Upper lobe of left lung (tissue), 6 donors: ENCODE measurements at regions not wholly inside any gene's neighbourhood (a gene's known extent, or its start where the extent isn't known, plus 50 kb on each side); places are given as distances from the start of the nearest gene placed in this dataset.

ENCODE experiments used
- ATAC-seq, 2 donors: fragments of 200-7000 bp; cut with Tn5 transposase; one replicate each; pipeline ENCODE4 v1.9.1; 2022; ENCODE audit warnings: mild to moderate bottlenecking in 2 of 2, moderate library complexity in 2 of 2; ENCODE audit not compliant: low FRiP score in 2 of 2
- DNase-seq, 2 donors: peaks; one replicate each; pipeline ENCODE4 v3.0.0-alpha.2; 2019 to 2020
- H3K27ac ChIP-seq, 4 donors: fragments of 200-600 bp; sonication (generic); one replicate each; pipeline ENCODE4 v1.5.1; 2016 to 2019
- H3K27me3 ChIP-seq, 4 donors: fragments of 200-600 bp; sonication (generic); one replicate each; pipeline ENCODE4 v1.5.1; 2017 to 2019
- H3K36me3 ChIP-seq, 4 donors: fragments of 200-600 bp; sonication (generic); one replicate each; pipeline ENCODE4 v1.5.1; 2016 to 2019
- H3K4me1 ChIP-seq, 4 donors: fragments of 200-600 bp; sonication (generic); one replicate each; pipeline ENCODE4 v1.5.1; 2018 to 2019
- H3K4me3 ChIP-seq, 4 donors: fragments of 200-600 bp; sonication (generic); one replicate each; pipeline ENCODE4 v1.5.1; 2017 to 2019; ENCODE audit warnings: mild to moderate bottlenecking in 2 of 4, moderate library complexity in 1 of 4
- H3K9me3 ChIP-seq, 4 donors: fragments of 200-600 bp; sonication (generic); one replicate each; pipeline ENCODE4 v1.5.1; 2018 to 2019
- CTCF ChIP-seq, 6 experiments: fragments of 450-650 bp in 4 of 6; fragments of 200-600 bp in 2 of 6; sonication (generic) in 2 of 6; IDR thresholded peaks; one replicate each; pipeline ENCODE4 v1.5.1; 2016 to 2019; ENCODE audit warnings: antibody characterized with exemption in 6 of 6
- EP300 ChIP-seq, 4 donors: sonication (generic); formaldehyde crosslinking; IDR thresholded peaks; one replicate each; pipeline ENCODE4 v1.5.1; 2017; ENCODE audit warnings: antibody characterized with exemption in 4 of 4, control low read depth in 2 of 4
- POLR2A ChIP-seq, 4 donors: fragments of 450-650 bp; IDR thresholded peaks; one replicate each; pipeline ENCODE4 v1.5.1; 2016 to 2017; ENCODE audit warnings: antibody characterized with exemption in 4 of 4, mild to moderate bottlenecking in 2 of 4
- POLR2AphosphoS5 ChIP-seq, 2 donors: sonication (generic); formaldehyde crosslinking; IDR thresholded peaks; one replicate each; pipeline ENCODE4 v1.5.1; 2017; ENCODE audit warnings: antibody characterized with exemption in 2 of 2
- WGBS, 2 donors: methylation state at CpG; one replicate each; pipeline ENCODE4 v1.1.5; 2017 to 2018; 5-methylcytosine and 5-hydroxymethylcytosine counted together
- donor health status: DM: no; HTN: no; CAD: no; lungs with moderate emphysema.
- donor health status: DM: no; HTN: yes; CAD: no; lungs with severe emphysema.

- no peak for TF ChIP-seq CTCF (IDR thresholded peaks at IDR 0.05)
- no peak for TF ChIP-seq POLR2AphosphoS5 (IDR thresholded peaks at IDR 0.05)
- no peak for TF ChIP-seq POLR2A (IDR thresholded peaks at IDR 0.05)
- TF ChIP-seq EP300 (IDR thresholded peaks at IDR 0.05): no peak
- Histone ChIP-seq H3K27me3 (no peaks in the 10 kb centered on the region), H3K4me3 (no peak overlapping the region), H3K4me1 (no peaks in the 10 kb centered on the region), H3K36me3 (no peaks in the 10 kb centered on the region), H3K9me3 (no peaks in the 10 kb centered on the region), H3K27ac (no peak overlapping the region)
- no peak for ATAC-seq
- 25 to 36% methylated on average over 4 of the region's 4 CpGs for WGBS, 2 donors
- DNase-seq: no peak
Observed at GRCh38 chr17:36773039-36773438, 164.2 kb upstream of the LHX1 start.

GRCh38 chr17:36777118-36777517, 160.2 kb upstream of the LHX1 start:
- no peaks in the 10 kb centered on the region for H3K4me1 ChIP-seq
- no peaks in the 10 kb centered on the region for H3K36me3 ChIP-seq
- DNase-seq: no peak
- no peak for TF ChIP-seq EP300 (IDR thresholded peaks at IDR 0.05)
- 22 to 27% methylated on average over 6 of the region's 6 CpGs for WGBS, 2 donors
- no peak overlapping the region for H3K4me3 ChIP-seq
- no peaks in the 10 kb centered on the region for H3K27me3 ChIP-seq
- no peak overlapping the region for H3K27ac ChIP-seq
- no peaks in the 10 kb centered on the region for H3K9me3 ChIP-seq
- no peak for ATAC-seq

- ATAC-seq (no peak), DNase-seq (no peak)
- no peaks in the 10 kb centered on the region for H3K36me3 ChIP-seq
- 17 to 30% methylated on average over 3 to 8 of the region's 8 CpGs for WGBS, 2 donors
- TF ChIP-seq POLR2A (IDR thresholded peaks at IDR 0.05) (no peak), EP300 (IDR thresholded peaks at IDR 0.05) (no peak), CTCF (IDR thresholded peaks at IDR 0.05) (no peak), POLR2AphosphoS5 (IDR thresholded peaks at IDR 0.05) (no peak)
- H3K27ac ChIP-seq: no peak overlapping the region
- no peaks in the 10 kb centered on the region for H3K4me1 ChIP-seq
- no peaks in the 10 kb centered on the region for H3K9me3 ChIP-seq
- H3K27me3 ChIP-seq: no peaks in the 10 kb centered on the region
- H3K4me3 ChIP-seq: no peak overlapping the region
Observed at GRCh38 chr17:36778448-36778847, 158.8 kb upstream of the LHX1 start.

- no peaks in the 10 kb centered on the region for H3K27me3 ChIP-seq
- DNase-seq (no peak), ATAC-seq (no peak)
- H3K4me3 ChIP-seq: no peak overlapping the region
- no peaks in the 10 kb centered on the region for H3K9me3 ChIP-seq
- H3K27ac ChIP-seq: no peak overlapping the region
- WGBS, 2 donors: 92 to 100% methylated on average over 2 of the region's 2 CpGs
- TF ChIP-seq POLR2A (IDR thresholded peaks at IDR 0.05): no peak
- TF ChIP-seq POLR2AphosphoS5 (IDR thresholded peaks at IDR 0.05): no peak
- TF ChIP-seq CTCF (IDR thresholded peaks at IDR 0.05): no peak
- TF ChIP-seq EP300 (IDR thresholded peaks at IDR 0.05): no peak
- no peaks in the 10 kb centered on the region for H3K4me1 ChIP-seq
- no peaks in the 10 kb centered on the region for H3K36me3 ChIP-seq
Observed at GRCh38 chr17:36779550-36779949, 157.7 kb upstream of the LHX1 start.

- no peak for DNase-seq
- 58 to 75% methylated on average over 1 of the region's 1 CpG for WGBS, 2 donors
- H3K27ac ChIP-seq: no peak overlapping the region
- ATAC-seq: no peak
- no peaks in the 10 kb centered on the region for H3K4me1 ChIP-seq
- no peak overlapping the region for H3K4me3 ChIP-seq
- TF ChIP-seq EP300 (IDR thresholded peaks at IDR 0.05): no peak
- TF ChIP-seq POLR2AphosphoS5 (IDR thresholded peaks at IDR 0.05): no peak
- TF ChIP-seq CTCF (IDR thresholded peaks at IDR 0.05): no peak
- no peak for TF ChIP-seq POLR2A (IDR thresholded peaks at IDR 0.05)
- no peaks in the 10 kb centered on the region for H3K27me3 ChIP-seq
- no peaks in the 10 kb centered on the region for H3K36me3 ChIP-seq
- no peaks in the 10 kb centered on the region for H3K9me3 ChIP-seq
Observed at GRCh38 chr17:36784633-36785032, 152.6 kb upstream of the LHX1 start.
